Superior temporal gyrus (tissue), 1 donor: ENCODE measurements at regions not wholly inside any gene's neighbourhood (a gene's known extent, or its start where the extent isn't known, plus 50 kb on each side); places are given as distances from the start of the nearest gene placed in this dataset.
"Not testable (repeated sequence)": the region's sequence is repeated elsewhere in the genome, so short reads cannot be mapped to it uniquely, and the experiment has no call there.

Source experiments
- DNase-seq: peaks from one replicate; pipeline ENCODE4 v3.0.0-alpha.2; 2016; ENCODE audit errors: extremely low spot score

DNA sequence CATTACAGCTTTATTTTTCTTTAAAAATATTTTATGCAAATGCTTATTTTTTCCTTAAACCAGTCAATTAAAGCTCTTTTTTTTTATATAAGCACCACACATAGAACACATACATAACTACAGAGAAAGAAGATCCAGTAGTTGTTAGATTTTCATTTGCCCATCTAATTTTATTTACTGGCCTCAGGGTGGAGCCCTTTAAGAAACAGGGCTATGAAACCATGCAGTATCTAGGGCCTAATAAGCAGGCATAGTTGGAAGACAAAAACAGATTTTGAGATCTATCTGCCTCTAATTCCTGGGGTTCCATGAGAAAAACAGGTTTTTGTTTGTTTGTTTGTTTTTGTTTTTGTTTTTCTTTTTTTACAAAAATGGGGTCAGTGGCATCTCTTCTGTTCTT, 120.6 kb downstream of the BCHE start:
- DNase-seq, result no peak

DNA sequence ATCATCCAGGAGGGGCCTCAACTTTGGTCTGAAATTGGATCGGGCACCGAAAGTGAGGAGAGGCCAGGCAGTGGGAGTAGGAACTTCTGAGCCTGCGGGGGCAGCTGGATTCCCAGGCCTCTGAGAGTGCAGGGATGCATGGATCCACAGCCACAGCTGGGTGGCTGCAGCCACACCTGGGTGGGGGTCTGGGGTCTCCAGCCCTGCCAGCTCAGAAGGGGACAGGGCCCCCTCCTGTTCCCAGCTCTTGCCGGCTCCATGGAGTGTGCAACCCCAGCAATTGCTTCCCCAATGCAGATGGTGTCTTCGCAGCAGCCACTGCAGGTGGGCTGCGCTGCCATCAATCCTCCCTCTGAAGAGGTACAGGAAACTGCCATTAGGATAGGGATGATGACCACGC, 123.7 kb downstream of the BCHE start:
- no peak for DNase-seq

DNA sequence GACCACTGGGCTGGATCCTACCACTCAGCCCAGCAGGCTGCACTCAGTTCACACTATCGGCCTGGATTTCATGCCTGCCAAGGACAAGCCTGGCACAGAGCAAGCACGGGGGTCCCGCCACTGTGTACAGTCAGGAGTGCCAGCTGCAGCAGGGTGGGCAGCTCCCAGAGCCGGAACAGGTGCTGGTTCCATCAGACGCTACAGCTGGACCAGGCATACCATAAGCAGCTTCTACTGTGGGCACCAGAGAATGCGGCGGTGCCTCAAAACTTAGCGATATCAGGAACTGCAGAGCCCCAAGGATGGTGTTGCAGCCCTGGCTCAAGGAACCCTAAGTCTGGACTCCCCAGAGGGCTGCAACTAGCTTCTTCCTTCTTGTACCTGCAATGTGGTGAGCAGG, 124.8 kb downstream of the BCHE start:
- DNase-seq, result no peak

DNA sequence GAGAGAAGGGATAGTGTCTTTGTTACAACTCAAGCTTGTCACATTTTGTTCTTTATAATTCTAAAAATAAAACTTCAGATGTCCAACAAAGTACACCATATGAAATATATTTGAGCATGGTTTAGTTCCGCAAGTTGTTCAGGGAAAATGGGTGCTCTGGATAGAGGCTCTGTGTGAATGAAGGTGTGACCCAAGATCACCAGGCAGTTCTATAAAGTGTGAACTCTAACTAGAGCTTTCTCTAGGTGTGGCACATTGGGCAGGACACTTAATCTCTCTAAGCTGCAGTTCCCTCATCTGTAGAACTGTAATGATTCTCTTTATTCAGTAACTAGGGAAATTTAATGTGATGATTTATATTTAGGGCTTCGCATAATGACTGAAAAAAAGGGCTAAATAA, 139.3 kb downstream of the BCHE start:
- DNase-seq, result no peak

DNA sequence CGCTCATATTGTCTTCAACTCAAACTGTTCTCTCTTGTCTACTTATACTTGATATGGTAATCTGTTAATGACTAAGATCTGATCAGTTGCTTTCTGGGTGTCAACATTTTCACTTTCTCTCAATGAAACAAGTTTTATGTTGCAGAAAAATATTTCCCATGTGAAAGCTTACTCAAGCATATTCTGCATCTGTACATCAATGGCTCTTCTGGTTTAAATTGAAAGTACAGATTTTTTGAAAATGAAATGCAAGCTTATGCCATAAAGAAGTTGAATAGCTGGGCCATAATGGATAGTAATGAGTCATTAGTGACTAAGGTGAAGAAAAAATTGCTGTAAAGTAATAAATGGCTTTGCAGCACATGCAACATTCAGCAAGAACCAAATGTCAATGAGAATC, 140.7 kb downstream of the BCHE start:
- no peak for DNase-seq

DNA sequence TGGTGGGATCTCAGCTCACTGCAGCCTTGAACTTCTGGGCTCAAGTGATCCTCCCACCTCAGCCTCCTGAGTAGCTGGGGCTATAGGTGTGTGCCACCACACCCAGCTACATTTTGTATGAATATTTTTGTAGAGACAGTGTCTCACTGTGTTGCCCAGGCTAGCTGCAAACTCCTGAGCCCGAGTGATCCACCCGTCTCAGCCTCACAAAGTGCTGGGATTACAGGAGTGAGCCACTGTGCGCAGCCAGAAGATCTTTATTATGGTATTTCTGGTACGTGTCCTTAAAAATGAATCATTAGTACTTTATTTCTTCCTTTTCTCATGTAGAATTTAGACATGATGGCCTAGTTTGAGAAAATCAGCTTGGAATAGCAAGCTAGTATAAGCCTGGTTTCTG, 153.3 kb downstream of the BCHE start:
- DNase-seq, result no peak

DNA sequence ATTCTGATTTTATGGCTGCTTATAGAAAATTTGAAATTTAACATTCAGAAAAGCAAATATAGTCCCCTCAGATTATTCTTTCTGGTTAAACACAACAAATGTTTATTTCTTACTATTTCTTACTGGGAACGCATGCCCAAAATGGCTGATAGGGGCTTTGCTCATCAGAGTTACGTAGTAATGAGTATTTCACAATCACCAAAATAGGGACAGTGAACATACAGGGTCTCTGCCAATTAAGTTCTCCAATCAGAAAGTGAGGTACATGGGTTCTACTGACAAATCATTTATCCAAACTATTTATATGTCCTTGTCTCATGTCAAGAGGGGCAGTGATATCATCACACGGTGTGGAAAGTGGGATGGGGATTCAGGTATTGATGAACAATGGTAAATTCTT, 154.5 kb downstream of the BCHE start:
- DNase-seq, result no peak

DNA sequence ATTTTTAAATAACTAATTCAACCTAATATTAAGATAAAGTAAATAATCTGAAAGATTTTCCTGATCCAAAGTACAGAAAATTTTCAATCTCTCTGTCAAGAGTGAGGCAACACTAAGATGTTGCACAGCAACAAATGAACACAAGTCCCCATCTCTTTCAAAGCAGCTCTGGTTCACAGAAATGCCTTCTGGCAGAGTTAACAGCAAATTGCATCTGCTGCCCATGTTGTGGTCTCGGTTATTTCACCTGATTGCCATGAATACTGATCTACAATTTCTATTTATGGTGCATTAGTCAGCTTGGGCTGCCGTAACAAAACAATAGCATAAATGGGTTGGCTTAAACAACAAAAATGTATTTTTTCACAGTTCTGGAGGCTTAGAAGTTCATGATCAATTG, 167.3 kb downstream of the BCHE start:
- DNase-seq, result no peak

DNA sequence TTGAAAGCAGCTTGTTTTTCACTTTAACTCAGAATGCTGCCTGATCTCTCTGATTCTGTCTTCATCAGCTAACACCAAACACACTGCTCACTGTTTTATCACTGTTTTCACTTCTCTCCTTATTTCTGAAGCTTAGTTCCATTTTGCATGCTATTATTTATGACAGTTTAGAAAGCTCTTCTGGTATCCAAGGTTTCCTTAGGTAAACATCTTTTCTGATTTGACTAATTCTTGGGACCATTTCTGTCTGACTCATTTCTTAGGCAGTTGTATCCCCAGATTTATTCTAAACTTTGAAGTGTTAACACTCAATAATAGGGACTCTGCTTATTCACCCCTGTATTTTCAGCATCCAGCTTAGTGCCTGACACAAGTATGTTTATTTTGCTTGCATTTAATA, 167.7 kb downstream of the BCHE start:
- no peak for DNase-seq

DNA sequence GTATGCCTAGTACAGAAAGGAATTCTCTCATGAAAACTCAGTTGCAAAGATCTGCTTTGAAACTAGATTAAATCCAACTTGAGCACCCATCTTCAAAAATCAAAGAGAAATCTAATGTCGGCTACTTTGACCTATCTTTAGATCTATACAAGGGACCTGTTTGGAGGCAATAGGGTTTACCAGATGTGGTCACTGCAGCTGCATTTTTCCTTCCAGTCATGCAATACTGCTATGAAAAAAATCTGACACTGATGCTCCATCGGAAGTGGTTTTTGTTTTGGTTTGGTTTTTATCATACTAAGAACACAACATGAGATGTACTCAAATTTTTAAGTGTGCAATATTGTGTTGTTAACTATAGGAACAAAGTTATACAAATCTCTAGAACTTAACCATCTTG, 169.5 kb downstream of the BCHE start:
- DNase-seq, result no peak

DNA sequence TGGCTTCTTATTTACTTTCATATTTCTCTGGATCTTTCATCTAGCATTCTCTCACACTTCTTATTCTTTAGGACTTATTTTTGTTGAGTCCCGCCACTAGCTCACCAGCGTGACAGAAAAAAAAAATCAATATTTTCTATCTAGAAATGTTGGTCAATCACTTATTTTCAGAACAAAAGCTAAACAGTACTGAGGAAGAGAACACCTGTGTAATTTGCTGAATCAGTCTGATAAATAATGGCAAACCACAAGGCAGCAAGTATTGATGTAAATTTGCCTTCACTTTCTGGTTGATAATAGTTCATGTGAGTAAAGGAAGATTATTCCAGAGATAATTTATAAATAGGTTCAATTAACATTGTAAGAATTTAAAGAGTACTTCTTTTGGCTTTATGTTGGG, 179.2 kb downstream of the BCHE start:
- DNase-seq, result no peak

DNA sequence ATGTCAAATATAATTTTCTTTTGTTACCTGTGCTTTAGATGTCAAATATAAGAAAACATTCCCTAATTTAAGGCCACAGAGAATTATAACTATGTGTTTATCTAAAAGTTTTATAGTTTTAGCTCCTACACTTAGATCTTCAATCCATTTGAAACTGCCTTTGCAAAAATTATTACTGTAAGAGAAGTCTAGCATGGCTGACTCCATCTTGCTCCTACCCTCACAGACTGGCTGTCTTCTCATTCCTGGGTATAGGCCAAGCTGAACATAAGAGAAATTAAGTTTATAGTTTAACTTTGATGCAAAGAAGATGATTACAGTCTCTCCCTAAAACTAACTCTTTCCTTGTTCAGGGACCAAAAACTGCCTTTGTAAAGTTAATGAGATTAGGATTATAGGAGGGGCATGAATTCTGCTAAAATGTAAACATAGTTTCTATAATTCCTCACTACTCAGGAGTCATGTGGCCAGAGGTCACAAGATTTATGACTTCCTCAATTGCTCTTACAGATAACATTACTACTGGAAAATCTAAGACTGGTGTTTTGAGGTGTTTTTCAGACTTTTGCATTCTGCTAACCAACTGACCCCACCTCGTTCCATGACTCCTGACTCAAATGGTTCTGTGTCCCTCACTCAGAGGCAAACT, 184.0 kb downstream of the BCHE start:
- no peak for DNase-seq

DNA sequence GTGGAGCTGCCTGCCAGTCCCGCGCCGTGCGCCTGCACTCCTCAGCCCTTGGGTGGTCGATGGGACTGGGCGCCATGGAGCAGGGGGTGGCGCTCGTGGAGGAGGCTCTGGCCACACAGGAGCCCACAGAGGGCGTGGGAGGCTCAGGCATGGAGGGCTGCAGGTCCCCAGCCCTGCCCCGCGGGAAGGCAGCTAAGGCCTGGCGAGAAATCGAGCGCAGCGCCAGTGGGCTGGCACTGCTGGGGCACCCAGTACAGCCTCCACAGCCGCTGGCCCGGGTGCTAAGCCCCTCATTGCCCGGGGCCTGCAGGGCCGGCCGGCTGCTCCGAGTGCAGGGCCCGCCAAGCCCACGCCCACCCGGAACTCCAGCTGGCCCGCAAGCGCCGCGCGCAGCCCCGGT, 187.9 kb downstream of the BCHE start:
- not testable (repeated sequence) for DNase-seq

DNA sequence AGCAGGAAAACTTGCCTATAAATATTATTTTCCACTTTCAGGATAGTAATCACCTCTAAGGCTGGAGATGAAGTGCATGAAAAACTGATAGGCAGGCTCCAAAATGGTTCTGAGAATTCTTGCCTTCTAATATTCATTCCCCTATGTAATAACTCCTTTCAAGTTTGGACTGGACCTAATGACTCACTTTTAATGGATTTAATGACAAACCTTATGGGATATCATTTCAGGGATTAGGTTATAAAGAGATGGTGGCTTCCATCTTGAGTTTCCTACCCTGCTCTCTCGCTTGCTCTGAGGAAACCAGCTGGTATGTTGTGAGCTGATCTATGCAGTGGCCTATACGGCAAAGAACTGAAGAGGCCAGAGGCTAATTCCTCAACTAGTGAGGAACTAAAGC, 192.0 kb downstream of the BCHE start:
- DNase-seq, result no peak

DNA sequence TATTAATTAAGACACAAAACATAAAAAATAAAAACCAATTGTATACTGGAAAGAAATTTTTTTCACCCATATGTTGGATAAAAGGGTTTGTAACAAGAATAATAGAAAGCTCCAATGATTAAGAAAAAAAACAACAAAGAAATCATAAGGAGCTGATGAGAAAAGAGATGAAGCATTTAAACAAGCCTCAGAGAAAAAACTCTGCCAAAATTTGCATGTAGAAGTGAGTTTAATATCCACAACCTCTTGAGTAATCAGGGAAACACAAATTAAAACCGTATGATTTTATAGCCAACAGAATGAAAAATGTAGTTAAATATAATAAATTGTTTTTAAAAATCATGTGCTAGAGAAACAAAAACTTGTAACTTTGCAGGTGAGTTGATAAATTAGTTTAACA, 192.9 kb downstream of the BCHE start:
- DNase-seq, result no peak

DNA sequence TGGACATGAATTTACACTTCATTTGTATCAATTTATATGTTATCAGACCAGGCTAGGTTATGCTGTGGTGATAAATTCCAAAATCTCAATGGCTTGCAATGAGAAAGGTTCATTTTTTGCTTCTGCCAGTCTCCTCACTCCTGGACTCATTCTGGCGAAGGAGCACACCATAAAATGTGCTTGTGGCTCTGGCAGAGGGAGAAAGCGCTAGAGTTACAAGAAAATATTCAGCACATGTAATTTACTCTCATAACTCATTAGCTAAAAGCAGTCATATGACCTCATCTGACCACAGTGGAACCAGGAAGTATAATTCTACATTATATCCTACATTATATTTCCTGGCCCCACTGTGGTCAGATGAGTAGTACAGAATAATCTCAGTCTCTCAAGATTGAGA, 193.8 kb downstream of the BCHE start:
- DNase-seq, result no peak

DNA sequence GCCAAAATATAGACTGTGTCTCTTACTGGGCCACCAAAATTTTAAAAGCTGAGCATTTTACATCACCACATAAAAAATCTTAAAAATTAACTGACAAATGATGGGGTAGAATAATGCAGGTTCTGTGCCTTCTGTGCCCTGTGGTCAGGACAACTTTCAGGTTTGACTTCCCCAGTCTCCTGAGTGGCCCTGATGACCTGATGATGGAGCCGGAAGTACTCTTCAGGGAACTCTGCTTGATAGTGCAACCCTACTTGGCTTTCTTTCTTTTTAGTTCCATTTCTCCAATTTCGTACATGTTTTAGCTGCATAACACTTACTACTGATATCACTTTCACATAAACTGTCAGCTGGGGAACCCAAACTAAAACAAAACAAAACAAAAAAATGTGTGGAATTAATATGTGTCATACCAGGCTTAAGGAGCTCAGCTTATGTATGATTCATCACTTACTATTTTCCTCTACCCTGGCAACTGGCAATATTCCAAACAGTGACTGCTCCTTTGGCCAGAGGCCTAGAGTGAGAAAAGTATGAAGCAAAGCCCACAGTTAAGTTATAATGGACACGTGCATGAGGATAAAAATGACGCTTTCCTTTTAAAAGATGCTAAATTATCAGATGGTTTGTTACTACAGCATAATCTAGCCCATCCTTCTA, 194.3 kb downstream of the BCHE start:
- peak; percentile 54 for DNase-seq

DNA sequence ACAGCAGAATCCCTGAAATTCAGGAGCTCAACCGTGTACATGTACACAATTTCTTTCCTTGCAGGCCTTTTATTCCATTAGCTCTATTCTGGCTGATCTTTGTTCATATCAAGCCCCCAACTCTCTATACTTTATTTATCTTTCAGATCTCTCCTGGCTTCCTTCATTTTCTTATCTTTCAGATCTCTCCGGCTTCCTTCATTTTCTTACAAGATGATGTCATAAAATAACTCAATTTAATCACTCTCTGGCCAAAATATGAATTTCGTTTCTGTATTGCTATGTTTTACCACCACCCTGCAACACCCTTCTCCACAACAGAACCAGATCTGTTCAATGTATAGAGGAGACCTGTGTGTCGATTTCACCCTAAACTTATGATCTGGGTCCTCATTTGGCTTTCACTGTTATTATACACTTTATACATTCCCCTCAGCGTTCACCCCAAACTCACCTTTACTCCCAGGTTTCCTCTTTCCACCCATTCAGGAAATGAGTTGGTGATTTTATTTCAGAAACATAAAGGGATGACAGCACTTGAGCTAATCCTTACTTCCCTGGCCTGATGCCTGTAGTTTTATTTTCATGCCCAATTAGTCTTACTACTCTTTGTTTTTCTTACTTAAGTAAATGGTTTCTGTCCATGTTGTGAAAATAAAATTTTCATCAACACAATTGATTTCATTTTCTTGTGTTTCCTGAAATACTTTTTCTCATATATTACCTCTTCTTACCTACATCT, 195.5 kb downstream of the BCHE start:
- DNase-seq, result no peak

DNA sequence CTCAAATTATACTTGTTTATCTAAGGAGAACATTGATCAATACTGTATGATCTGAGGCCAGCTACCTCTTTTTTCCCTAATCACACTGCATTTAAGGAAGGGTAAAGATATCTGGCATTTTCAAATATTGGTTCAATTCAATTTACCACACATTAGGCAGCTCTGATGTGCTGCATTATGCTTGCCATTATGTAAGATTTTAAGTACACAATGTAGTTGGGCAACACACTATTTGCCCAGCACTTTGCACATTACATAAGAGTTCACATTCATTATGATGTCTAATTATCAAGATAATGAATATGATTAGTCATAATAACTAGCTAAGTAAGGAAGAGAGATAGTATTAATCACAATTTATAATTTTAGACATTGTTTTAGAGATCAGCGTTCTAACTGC, 196.3 kb downstream of the BCHE start:
- DNase-seq, result no peak

DNA sequence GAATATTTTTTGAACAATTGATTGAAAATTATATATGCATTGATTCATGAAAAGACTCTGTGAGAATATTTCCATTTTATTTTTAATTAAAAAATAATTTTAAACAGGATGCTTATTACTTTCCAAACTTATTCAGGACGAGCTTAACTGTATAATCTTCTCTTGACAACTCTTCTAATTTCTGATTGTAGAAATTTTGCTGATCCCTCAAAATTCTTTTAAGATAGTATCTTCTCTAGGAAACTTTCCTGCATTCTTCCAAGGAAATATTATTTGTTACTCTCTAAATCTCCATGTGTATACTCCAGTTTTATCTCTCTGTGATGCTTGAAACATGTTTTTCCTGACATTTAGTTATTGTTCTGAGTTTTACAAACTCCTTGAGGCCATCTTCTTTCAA, 197.2 kb downstream of the BCHE start:
- no peak for DNase-seq

DNA sequence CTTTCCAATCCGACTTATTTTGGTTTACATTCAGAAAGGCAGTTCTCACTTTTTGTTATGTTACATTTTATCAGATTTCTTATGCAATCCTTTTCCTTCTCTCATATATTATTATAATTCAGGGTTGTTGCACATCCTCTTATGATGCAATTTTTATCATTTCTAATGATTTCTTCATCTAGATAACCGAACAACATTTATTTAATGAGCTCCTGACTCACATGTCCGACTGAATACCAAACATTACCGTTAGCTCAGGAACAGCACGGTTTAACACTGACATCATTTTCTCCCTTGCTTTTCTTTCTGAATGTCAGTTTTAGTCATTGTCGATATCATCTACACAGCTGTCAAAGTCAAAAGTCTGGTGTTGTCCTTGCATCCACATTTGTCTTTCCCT, 199.2 kb downstream of the BCHE start:
- DNase-seq, result no peak

DNA sequence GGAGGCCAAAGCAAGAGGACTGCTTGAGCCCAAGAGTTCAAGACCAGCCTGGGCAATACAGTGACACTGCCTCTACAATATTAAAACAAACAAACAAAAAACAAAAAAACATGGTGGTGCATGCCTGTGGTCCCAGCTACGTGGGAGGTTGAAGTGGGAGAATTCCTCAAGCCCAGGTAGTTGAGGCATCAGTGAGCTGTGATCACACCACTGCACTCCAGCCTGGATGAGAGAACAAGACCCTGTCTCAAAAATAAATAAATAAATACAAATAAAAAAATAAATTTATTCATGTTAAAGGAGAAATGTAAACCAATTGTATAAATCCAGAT, 200.6 kb downstream of the BCHE start:
- no peak for DNase-seq
